Esophagus squamous epithelium (tissue), 5 donors: ENCODE measurements at regions not wholly inside any gene's neighbourhood (a gene's known extent, or its start where the extent isn't known, plus 50 kb on each side); places are given as distances from the start of the nearest gene placed in this dataset.

Source experiments
- DNase-seq: peaks from one replicate; lab custom pipeline; 2025; lab: John Stamatoyannopoulos, UW
- H3K27ac ChIP-seq, 4 donors: fragments of 200-600 bp; sonication (generic); one replicate each; pipeline ENCODE4 v1.5.1; 2016 to 2019; ENCODE audit warnings: mild to moderate bottlenecking in 1 of 4
- H3K27me3 ChIP-seq, 4 donors: fragments of 200-600 bp; sonication (generic); 1 replicate in 3 of 4; 2 replicates in 1 of 4; pipeline versions ENCODE4 v1.5.1 to v1.6.0; 2017 to 2021; ENCODE audit warnings: antibody characterized with exemption in 1 of 4
- H3K36me3 ChIP-seq, 3 donors: fragments of 200-600 bp; sonication (generic); one replicate each; pipeline ENCODE4 v1.5.1; 2016 to 2019
- H3K4me1 ChIP-seq, 3 donors: fragments of 200-600 bp; sonication (generic); one replicate each; pipeline ENCODE4 v1.5.1; 2017 to 2019
- H3K4me3 ChIP-seq, 4 donors: fragments of 200-600 bp; sonication (generic); 1 replicate in 3 of 4; 2 replicates in 1 of 4; pipeline ENCODE4 v1.5.1; 2016 to 2019; ENCODE audit warnings: mild to moderate bottlenecking in 2 of 4, moderate library complexity in 1 of 4
- H3K9me3 ChIP-seq, 3 donors: fragments of 200-600 bp; sonication (generic); one replicate each; pipeline ENCODE4 v1.5.1; 2016 to 2019
- POLR2A ChIP-seq, 4 donors: fragments of 450-650 bp; IDR thresholded peaks; one replicate each; pipeline ENCODE4 v1.6.1; 2017; ENCODE audit warnings: antibody characterized with exemption in 4 of 4, mild to moderate bottlenecking in 4 of 4, moderate library complexity in 3 of 4
- WGBS, 2 donors: methylation state at CpG; one replicate each; pipeline ENCODE4 v1.1.5; 2018; 5-methylcytosine and 5-hydroxymethylcytosine counted together
- intact Hi-C: fragments of 100-400 bp; cut with DNase I; formaldehyde crosslinking; loops from one replicate; pipeline ENCODE4 v1.15.0; 2022
- TF ChIP-seq, protein P1 (sequence below), 6 experiments: fragments of 450-650 bp in 4 of 6; fragments of 200-600 bp in 2 of 6; sonication (generic) in 2 of 6; IDR thresholded peaks; one replicate each; pipeline ENCODE4 v1.5.1; 2016 to 2019; ENCODE audit warnings: antibody characterized with exemption in 6 of 6, mild to moderate bottlenecking in 4 of 6, moderate library complexity in 4 of 6
- donor health status: DM: yes; HTN: yes; CAD: no.

DNA sequence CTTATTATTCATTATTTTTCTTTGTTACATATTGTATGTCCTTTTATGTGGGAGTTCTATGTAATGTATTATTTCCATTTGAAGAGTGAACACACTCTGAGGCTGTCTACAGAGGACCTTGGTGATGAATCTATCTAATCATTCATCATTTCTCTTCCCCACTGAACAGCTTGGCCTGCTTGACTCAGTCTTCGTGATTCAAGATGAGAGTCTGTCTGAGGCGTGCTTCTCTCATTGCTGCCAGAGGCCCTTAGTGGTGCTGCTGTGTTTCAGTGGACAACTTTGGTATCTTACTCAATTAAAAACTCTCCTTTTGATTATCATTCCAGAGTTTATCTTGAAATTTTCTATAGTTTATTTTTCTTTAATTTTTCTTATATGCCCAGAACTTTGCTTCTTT lies 318.1 kb upstream of the DAB2 start:
- Histone ChIP-seq H3K9me3 (no peaks in the 10 kb centered on the region), H3K4me3 (no peak overlapping the region), H3K27ac (no peak overlapping the region), H3K4me1 (no peaks in the 10 kb centered on the region), H3K36me3 (no peaks in the 10 kb centered on the region), H3K27me3 (no peaks in the 10 kb centered on the region)
- 79 to 85% methylated on average over 2 of the region's 2 CpGs for WGBS, 2 donors
- TF ChIP-seq POLR2A (IDR thresholded peaks at IDR 0.05), result no peak
- TF ChIP-seq, protein P1, sequence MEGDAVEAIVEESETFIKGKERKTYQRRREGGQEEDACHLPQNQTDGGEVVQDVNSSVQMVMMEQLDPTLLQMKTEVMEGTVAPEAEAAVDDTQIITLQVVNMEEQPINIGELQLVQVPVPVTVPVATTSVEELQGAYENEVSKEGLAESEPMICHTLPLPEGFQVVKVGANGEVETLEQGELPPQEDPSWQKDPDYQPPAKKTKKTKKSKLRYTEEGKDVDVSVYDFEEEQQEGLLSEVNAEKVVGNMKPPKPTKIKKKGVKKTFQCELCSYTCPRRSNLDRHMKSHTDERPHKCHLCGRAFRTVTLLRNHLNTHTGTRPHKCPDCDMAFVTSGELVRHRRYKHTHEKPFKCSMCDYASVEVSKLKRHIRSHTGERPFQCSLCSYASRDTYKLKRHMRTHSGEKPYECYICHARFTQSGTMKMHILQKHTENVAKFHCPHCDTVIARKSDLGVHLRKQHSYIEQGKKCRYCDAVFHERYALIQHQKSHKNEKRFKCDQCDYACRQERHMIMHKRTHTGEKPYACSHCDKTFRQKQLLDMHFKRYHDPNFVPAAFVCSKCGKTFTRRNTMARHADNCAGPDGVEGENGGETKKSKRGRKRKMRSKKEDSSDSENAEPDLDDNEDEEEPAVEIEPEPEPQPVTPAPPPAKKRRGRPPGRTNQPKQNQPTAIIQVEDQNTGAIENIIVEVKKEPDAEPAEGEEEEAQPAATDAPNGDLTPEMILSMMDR (IDR thresholded peaks at IDR 0.05), result no peak
- intact Hi-C loops, result no loop called here
- DNase-seq, result no peak

DNA sequence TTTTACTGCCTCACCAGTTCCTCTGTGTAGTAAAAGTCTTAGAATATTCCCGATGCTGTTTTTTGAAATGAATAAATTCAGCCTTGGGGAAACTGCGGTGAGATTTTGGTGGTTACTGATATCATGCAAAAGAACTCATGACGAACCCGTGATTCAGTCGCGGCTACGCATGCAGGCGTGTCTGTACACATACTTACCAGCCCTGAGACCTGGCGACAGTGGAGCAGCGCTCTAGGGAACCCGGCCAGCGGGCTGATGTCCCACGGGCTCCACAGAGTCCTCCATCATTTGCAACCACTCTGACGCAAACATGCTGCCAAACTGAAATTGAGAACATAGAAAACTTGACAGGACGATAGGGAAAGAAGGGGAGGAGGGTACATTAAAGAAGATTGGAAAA lies 315.6 kb upstream of the DAB2 start:
- Histone ChIP-seq H3K4me1 (no peaks in the 10 kb centered on the region), H3K9me3 (no peaks in the 10 kb centered on the region), H3K27me3 (no peaks in the 10 kb centered on the region), H3K4me3 (no peak overlapping the region), H3K27ac (no peak overlapping the region), H3K36me3 (no peaks in the 10 kb centered on the region)
- WGBS, 2 donors, result 85 to 88% methylated on average over 15 of the region's 15 CpGs
- no peak for DNase-seq
- TF ChIP-seq, protein P1 (IDR thresholded peaks at IDR 0.05), result no peak
- no peak for TF ChIP-seq POLR2A (IDR thresholded peaks at IDR 0.05)
- intact Hi-C loops, result no loop called here

DNA sequence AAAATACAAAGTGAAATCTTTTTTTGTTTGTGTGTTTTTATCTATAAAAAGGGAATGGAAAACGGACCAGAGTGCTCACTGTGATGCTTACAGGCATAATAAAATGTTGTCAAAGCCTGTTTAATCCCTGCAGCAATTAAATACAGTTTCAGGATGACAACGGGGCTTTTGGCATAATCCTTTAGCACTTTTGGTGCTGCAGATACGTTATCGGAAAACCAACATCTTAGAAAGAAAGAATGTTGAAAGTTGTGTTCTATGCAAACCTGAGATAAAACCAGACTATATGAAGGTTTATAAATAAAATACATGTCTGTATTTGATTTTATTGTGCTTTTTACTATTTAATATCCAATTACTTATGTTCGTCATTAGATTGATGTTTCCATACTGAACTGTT lies 307.4 kb upstream of the DAB2 start:
- TF ChIP-seq POLR2A (IDR thresholded peaks at IDR 0.05), result no peak
- TF ChIP-seq, protein P1 (IDR thresholded peaks at IDR 0.05), result no peak
- intact Hi-C loops, result no loop called here

DNA sequence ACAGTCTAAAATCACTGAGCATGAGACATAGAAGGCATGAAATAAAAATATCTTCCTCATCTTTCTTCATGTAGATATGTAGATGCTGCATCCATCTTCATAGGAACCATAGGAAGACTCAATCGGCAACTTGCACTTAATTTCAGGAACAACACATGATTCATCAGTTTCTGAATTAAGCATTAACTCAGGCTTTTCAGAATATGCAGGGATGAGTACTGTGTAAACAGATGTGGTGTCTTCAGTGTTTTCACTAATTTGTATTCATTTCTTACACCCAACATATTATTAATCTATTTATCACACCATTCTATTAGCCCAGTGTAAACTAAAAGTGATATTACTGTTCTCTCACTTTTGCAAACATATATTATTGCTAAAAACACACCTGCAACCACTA lies 305.9 kb upstream of the DAB2 start:
- intact Hi-C loops, result no loop called here
- WGBS, 2 donors, result 68 to 85% methylated on average over 1 of the region's 1 CpG
- TF ChIP-seq POLR2A (IDR thresholded peaks at IDR 0.05), result no peak
- TF ChIP-seq, protein P1 (IDR thresholded peaks at IDR 0.05), result no peak

More for the DNA sequence above, 307.4 kb upstream of the DAB2 start:
- H3K4me1 ChIP-seq, result no peaks in the 10 kb centered on the region
- WGBS, 2 donors, result 63 to 69% methylated on average over 5 of the region's 5 CpGs
- H3K27ac ChIP-seq, result no peak overlapping the region
- H3K4me3 ChIP-seq, result no peak overlapping the region
- H3K9me3 ChIP-seq, result no peaks in the 10 kb centered on the region
- no peaks in the 10 kb centered on the region for H3K36me3 ChIP-seq
- no peak for DNase-seq
- no peaks in the 10 kb centered on the region for H3K27me3 ChIP-seq

DNA sequence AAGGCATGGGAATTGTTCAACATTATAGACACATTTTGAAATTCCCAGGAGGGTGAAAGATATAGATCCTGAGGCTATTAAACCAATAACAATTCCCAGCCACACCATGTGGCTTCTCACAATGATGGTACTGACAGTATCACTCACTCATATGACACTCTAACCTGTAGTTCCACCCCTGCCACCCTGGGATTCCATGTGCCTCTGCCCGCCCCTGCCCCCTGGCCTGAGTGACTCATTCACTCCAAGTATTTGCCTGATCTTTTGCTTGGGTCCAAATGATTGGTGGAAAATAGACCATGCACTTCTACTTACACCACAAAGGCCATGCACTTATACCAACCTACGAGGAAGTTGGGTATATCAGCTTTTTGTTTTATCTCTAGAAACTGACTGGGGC lies 305.2 kb upstream of the DAB2 start:
- H3K9me3 ChIP-seq, result no peaks in the 10 kb centered on the region
- H3K4me1 ChIP-seq, result no peaks in the 10 kb centered on the region
- H3K27me3 ChIP-seq, result no peaks in the 10 kb centered on the region
- DNase-seq, result no peak
- no peak overlapping the region for H3K27ac ChIP-seq
- intact Hi-C loops, result no loop called here
- TF ChIP-seq, protein P1 (IDR thresholded peaks at IDR 0.05), result no peak
- TF ChIP-seq POLR2A (IDR thresholded peaks at IDR 0.05), result no peak
- WGBS, 2 donors, result 55 to 85% methylated on average over 2 of the region's 2 CpGs
- H3K36me3 ChIP-seq, result no peaks in the 10 kb centered on the region
- no peak overlapping the region for H3K4me3 ChIP-seq

More for the DNA sequence above, 305.9 kb upstream of the DAB2 start:
- Histone ChIP-seq H3K36me3 (no peaks in the 10 kb centered on the region), H3K27ac (no peak overlapping the region), H3K4me3 (no peak overlapping the region), H3K27me3 (no peaks in the 10 kb centered on the region), H3K4me1 (no peaks in the 10 kb centered on the region), H3K9me3 (no peaks in the 10 kb centered on the region)
- DNase-seq, result no peak
